Suppressor macrophage treated with lipopolysaccharide for 1 hour (primary cell): ENCODE measurements at regions not wholly inside any gene's neighbourhood (a gene's known extent, or its start where the extent isn't known, plus 50 kb on each side); places are given as distances from the start of the nearest gene placed in this dataset.

Experiments used
- DNase-seq, 3 donors: peaks; one replicate each; pipeline ENCODE4 v3.0.0-alpha.2; 2020 to 2022

GRCh38 chr4:111681270-111681669, 464.0 kb upstream of the FAM241A start:
- no peak for DNase-seq

- no peak for DNase-seq
Measured at GRCh38 chr4:111681751-111682150, 463.5 kb upstream of the FAM241A start.

GRCh38 chr4:111685205-111685604, 460.0 kb upstream of the FAM241A start:
- DNase-seq = no peak

GRCh38 chr4:111689214-111689613, 456.0 kb upstream of the FAM241A start:
- DNase-seq = peak in 1 of 3 donors; percentile 2

GRCh38 chr4:111689731-111690130, 455.5 kb upstream of the FAM241A start:
- no peak for DNase-seq

GRCh38 chr4:111693758-111694157, 451.5 kb upstream of the FAM241A start:
- DNase-seq = no peak

- DNase-seq = no peak
Measured at GRCh38 chr4:111695677-111696076, 449.6 kb upstream of the FAM241A start.

GRCh38 chr4:111696505-111696904, 448.7 kb upstream of the FAM241A start:
- DNase-seq = no peak

GRCh38 chr4:111697176-111697942, 447.9 kb upstream of the FAM241A start:
- DNase-seq = no peak

- no peak for DNase-seq
Measured at GRCh38 chr4:111698361-111698760, 446.9 kb upstream of the FAM241A start.

GRCh38 chr4:111699165-111699564, 446.1 kb upstream of the FAM241A start:
- DNase-seq = no peak

- no peak for DNase-seq
Measured at GRCh38 chr4:111701102-111701501, 444.2 kb upstream of the FAM241A start.

GRCh38 chr4:111707491-111707890, 437.8 kb upstream of the FAM241A start:
- no peak for DNase-seq

GRCh38 chr4:111712093-111712677, 433.1 kb upstream of the FAM241A start:
- no peak for DNase-seq

- no peak for DNase-seq
Measured at GRCh38 chr4:111713276-111713675, 432.0 kb upstream of the FAM241A start.

GRCh38 chr4:111717921-111718320, 427.3 kb upstream of the FAM241A start:
- DNase-seq = no peak

GRCh38 chr4:111718763-111719559, 426.3 kb upstream of the FAM241A start:
- DNase-seq = no peak

GRCh38 chr4:111720866-111721265, 424.4 kb upstream of the FAM241A start:
- DNase-seq = no peak

GRCh38 chr4:111722213-111722720, 423.0 kb upstream of the FAM241A start:
- no peak for DNase-seq

- no peak for DNase-seq
Measured at GRCh38 chr4:111736516-111736915, 408.7 kb upstream of the FAM241A start.

- DNase-seq = no peak
Measured at GRCh38 chr4:111744847-111745246, 400.4 kb upstream of the FAM241A start.

GRCh38 chr4:111748157-111748556, 397.1 kb upstream of the FAM241A start:
- DNase-seq = no peak

- DNase-seq = no peak
Measured at GRCh38 chr4:111754003-111754402, 391.3 kb upstream of the FAM241A start.

GRCh38 chr4:111755571-111755970, 389.7 kb upstream of the FAM241A start:
- no peak for DNase-seq
